K562 (cell line): ENCODE measurements at regions not wholly inside any gene's neighbourhood (a gene's known extent, or its start where the extent isn't known, plus 50 kb on each side); places are given as distances from the start of the nearest gene placed in this dataset.

Source experiments
- EZH2 ChIP-seq: IDR thresholded peaks from 2 replicates; pipeline ENCODE4 v1.6.1; 2012; ENCODE audit warnings: low read depth, mild to moderate bottlenecking, inconsistent platforms, low read length, borderline replicate concordance
- FOXK1 ChIP-seq: sonication (generic); formaldehyde crosslinking; IDR thresholded peaks from 2 replicates; pipeline ENCODE4 v1.8.0; 2022; ENCODE audit warnings: missing genetic modification reagents, mild to moderate bottlenecking, borderline replicate concordance
- LEF1 ChIP-seq: fragments of 450-650 bp; IDR thresholded peaks from 2 replicates; pipeline ENCODE4 v1.6.1; 2016; ENCODE audit warnings: mild to moderate bottlenecking
- MAFF ChIP-seq: IDR thresholded peaks from 2 replicates; pipeline ENCODE4 v1.6.1; 2012; ENCODE audit warnings: low read length, improper control_type of control experiment
- POLR2AphosphoS5 ChIP-seq: IDR thresholded peaks from 2 replicates; pipeline ENCODE4 v1.6.1; 2011; ENCODE audit warnings: mild to moderate bottlenecking, low read depth, low read length, moderate library complexity; ENCODE audit not compliant: control insufficient read depth, insufficient read depth
- RUNX1 ChIP-seq: sonication (generic); IDR thresholded peaks from 2 replicates; pipeline ENCODE4 v1.6.1; 2016; ENCODE audit warnings: antibody characterized with exemption, low read depth
- SP1 ChIP-seq: sonication (generic); formaldehyde crosslinking; IDR thresholded peaks from 2 replicates; pipeline ENCODE4 v1.8.1; 2022; ENCODE audit warnings: mild to moderate bottlenecking, missing genetic modification reagents
- SRSF9 ChIP-seq: fragments of 200-400 bp; formaldehyde crosslinking; IDR thresholded peaks from 2 replicates; pipeline ENCODE4 v1.6.1; 2017; ENCODE audit warnings: low read depth, low read length, borderline replicate concordance
- ZNF263 ChIP-seq: sonication (generic); formaldehyde crosslinking; IDR thresholded peaks from 2 replicates; pipeline ENCODE4 v1.8.0; 2022; ENCODE audit warnings: mild to moderate bottlenecking, missing genetic modification reagents, borderline replicate concordance
- TF ChIP-seq, protein P1 (sequence below), 3 experiments: IDR thresholded peaks in 2 of 3; conservative IDR thresholded peaks in 1 of 3; 2 replicates each; pipeline ENCODE4 v1.5.1; 2011 to 2012; ENCODE audit warnings: low read length in 3 of 3, mild to moderate bottlenecking in 3 of 3, control low read depth in 2 of 3, improper control_type of control experiment in 1 of 3, inconsistent platforms in 1 of 3, low read depth in 1 of 3, mixed read lengths in 1 of 3, moderate library complexity in 1 of 3; ENCODE audit not compliant: insufficient read depth in 2 of 3
- TF ChIP-seq, protein P2 (sequence below), 2 experiments: fragments of 200-800 bp in 1 of 2; sonication (Bioruptor generic) in 1 of 2; sonication (generic) in 1 of 2; formaldehyde crosslinking in 1 of 2; IDR thresholded peaks in 1 of 2; conservative IDR thresholded peaks in 1 of 2; 2 replicates each; pipeline versions ENCODE4 v1.5.0 to v1.6.1; 2016 to 2020; ENCODE audit warnings: missing compliant biosample characterization in 1 of 2, missing genetic modification characterization in 1 of 2, missing genetic modification reagents in 1 of 2

DNA sequence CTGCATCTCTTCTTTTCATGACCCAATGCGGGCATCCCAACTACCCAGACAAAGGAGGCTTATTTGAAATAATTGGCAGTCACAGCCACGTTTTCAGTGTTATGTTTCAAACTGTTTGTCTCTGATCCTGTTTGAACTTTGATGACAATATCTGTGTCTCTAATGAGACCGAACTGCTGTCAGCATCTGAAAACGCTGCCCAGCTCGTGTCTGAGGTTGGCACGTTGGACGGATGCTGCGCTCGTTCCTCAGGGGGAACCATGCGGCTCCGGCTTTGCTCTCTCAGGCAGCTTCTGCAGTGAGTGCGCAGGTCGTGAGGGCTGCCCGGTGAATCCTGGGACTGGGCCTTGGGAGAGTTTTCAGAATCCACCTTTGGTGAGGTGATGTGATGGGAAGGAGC lies 58.4 kb upstream of the SORBS2 start:
- TF ChIP-seq, protein P1, sequence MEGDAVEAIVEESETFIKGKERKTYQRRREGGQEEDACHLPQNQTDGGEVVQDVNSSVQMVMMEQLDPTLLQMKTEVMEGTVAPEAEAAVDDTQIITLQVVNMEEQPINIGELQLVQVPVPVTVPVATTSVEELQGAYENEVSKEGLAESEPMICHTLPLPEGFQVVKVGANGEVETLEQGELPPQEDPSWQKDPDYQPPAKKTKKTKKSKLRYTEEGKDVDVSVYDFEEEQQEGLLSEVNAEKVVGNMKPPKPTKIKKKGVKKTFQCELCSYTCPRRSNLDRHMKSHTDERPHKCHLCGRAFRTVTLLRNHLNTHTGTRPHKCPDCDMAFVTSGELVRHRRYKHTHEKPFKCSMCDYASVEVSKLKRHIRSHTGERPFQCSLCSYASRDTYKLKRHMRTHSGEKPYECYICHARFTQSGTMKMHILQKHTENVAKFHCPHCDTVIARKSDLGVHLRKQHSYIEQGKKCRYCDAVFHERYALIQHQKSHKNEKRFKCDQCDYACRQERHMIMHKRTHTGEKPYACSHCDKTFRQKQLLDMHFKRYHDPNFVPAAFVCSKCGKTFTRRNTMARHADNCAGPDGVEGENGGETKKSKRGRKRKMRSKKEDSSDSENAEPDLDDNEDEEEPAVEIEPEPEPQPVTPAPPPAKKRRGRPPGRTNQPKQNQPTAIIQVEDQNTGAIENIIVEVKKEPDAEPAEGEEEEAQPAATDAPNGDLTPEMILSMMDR (IDR thresholded peaks at IDR 0.05 in 2 of 3, conservative IDR thresholded peaks at IDR 0.05 in 1 of 3; ENCODE audit: insufficient read depth in 2 of 3, low read depth in 1 of 3, low read length in 3 of 3) = no peak
- TF ChIP-seq LEF1 (no peak), FOXK1 (CRISPR knock-in tag) (no peak), ZNF263 (CRISPR knock-in tag) (no peak), EZH2 (no peak), SRSF9 (no peak), SP1 (no peak), POLR2AphosphoS5 (no peak), MAFF (no peak), RUNX1 (no peak)
- TF ChIP-seq, protein P2, sequence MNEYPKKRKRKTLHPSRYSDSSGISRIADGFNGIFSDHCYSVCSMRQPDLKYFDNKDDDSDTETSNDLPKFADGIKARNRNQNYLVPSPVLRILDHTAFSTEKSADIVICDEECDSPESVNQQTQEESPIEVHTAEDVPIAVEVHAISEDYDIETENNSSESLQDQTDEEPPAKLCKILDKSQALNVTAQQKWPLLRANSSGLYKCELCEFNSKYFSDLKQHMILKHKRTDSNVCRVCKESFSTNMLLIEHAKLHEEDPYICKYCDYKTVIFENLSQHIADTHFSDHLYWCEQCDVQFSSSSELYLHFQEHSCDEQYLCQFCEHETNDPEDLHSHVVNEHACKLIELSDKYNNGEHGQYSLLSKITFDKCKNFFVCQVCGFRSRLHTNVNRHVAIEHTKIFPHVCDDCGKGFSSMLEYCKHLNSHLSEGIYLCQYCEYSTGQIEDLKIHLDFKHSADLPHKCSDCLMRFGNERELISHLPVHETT (CRISPR knock-in tag; conservative IDR thresholded peaks at IDR 0.05 in 1 of 2, IDR thresholded peaks at IDR 0.05 in 1 of 2) = no peak
